Fibroblast of upper back skin (primary cell): ENCODE measurements at regions not wholly inside any gene's neighbourhood (a gene's known extent, or its start where the extent isn't known, plus 50 kb on each side); places are given as distances from the start of the nearest gene placed in this dataset.

ENCODE experiments used
- DNase-seq: peaks from one replicate; pipeline ENCODE4 v3.0.0-alpha.2; 2013

DNA sequence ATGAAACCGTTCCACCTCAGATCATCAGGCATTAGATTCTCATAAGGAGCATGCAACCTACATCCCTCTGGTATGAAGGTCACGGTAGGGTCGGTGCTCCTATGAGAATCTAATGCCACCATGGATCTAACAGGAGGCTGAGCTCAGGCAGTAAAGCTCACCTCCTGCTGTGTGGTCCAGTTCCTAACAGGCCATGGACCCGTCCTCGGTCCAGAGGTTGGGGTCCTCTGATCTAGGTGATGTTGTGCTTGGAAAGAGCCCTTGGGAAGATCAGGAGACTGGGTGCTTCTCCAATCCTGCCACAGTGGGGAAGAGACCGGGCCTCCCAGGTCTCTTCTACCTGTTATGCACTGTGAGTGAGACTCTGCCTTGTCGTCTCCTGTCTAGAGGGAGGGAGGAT, 104.6 kb downstream of the ACKR3 start:
- DNase-seq, result no peak

DNA sequence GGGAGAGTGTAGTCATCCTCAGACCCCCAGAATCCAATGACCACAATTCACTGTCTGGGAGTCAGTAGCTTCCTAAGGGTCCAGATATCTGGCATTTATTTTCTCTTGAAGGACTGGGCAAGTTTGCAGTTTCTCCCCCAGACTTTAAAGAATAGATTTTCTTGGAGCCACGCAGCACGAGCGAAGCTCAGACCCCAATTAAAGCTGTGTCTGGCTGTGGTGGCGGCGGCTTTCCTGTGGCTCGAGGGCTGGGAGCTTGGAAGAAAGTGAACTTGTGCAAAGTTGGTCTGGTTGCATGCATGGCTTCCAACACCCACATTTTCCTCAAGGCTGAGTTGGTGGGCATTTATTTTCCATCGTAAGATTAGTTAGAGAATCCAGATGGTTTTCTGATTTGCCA, 105.0 kb downstream of the ACKR3 start:
- no peak for DNase-seq

- DNase-seq, result peak; percentile 79
Measured at GRCh38 chr2:236675051-236675450, 105.4 kb downstream of the ACKR3 start.

DNA sequence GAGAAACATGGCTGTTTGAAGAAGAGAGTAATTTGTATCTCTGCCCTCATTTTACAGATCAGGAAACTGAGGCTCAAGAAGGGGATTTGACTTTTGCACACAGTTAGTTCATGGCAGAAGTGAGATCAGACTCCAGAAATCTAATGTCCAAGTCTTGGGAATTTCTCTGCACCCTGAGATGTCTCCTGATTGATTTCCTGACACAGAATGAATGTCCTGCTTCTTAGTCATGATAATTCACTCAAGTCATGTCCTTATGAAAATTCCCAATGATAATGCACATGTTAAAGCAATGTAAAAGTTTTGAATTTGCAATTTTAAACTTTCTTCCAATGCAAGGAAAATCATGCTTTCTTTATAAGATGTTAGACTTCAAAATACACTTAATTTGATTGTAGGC, 105.9 kb downstream of the ACKR3 start:
- DNase-seq, result no peak

DNA sequence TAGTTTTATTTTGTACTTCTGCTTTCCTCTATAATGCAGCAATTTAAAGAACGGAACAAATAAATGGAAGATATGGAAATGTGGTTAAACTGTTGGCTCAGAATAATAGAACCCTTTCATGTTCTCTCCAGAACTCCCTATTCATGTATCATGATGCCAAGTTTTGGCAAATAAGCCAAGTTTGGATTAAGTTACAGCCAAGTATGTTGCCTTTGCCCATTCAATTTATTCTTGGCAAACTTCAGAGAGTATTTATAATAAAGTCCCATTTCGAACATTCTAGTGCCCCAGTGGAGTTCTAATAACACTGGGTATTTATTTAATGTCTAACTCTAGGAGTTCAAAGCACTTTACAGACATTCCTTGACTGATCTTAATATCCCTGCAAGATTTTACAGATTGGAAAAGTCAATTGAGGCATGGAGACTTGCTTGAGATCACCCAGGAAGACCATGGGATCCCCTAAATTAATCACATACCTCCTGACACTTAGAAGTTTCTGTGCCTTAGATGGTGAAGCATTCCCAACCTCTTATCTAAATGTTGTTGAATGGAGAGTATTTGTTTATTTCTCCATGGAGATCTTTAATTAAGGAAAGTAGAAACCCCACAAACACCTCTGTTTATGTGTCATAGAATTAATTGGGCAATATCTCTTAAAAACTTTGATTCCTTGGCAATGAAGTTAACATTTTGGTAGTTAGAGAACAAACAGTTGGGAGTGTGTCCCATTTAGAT, 106.7 kb downstream of the ACKR3 start:
- DNase-seq, result no peak

DNA sequence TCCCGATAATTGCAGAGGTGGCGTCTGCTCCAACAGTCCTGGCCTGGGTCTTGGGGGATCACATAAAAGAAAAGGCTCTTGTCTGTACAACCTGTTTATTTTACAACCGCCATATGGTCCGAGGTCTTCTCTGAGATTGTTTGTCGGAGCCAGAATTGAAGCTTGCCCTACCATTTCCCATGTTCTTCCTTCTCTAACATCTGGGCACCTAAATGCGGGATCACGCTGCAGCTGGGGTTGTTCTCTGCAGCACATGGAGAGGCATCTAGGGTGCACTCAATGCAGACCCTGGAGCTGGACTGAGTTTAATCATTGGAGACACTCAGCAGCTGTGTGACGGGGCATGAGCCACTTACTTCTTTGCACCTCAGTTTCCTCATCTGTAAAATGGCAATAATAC, 107.7 kb downstream of the ACKR3 start:
- DNase-seq, result no peak

DNA sequence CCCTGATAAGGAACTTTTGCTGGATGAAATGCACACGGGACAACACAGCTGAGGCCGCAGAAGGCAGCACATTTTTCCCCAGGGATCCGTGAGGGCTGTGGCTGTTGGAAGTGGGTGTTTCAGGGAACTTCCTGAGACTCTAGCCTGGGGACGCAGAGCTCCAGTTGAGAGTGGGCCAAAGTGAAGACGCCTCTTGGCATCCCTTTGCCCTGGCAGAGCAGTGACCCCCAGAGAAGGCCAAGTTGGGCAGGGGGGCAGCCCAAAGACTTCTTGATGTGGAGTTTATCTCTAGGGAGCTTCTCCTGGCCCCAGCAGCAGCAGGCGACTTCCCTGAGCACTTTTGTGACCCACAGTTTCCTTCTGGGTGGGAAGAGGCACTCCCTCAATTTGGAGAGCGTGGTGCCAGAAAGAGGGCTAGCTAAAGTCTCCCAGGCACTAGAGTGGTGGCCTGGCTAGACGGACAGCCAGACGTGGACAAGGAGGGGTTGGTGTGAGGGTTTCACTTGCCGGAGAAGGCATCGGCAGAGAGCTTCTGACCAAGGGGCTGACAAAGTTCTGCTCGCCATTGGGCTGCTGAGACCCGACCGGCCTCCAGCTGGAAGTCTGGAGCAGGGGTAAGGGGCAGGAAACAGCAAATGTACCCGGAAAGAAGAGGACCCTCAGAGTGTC, 108.8 kb downstream of the ACKR3 start:
- DNase-seq, result no peak

- DNase-seq, result peak; percentile 91
Measured at GRCh38 chr2:236679884-236680860, 110.5 kb downstream of the ACKR3 start.

- DNase-seq, result no peak
Measured at GRCh38 chr2:236682651-236683422, 113.2 kb downstream of the ACKR3 start.

DNA sequence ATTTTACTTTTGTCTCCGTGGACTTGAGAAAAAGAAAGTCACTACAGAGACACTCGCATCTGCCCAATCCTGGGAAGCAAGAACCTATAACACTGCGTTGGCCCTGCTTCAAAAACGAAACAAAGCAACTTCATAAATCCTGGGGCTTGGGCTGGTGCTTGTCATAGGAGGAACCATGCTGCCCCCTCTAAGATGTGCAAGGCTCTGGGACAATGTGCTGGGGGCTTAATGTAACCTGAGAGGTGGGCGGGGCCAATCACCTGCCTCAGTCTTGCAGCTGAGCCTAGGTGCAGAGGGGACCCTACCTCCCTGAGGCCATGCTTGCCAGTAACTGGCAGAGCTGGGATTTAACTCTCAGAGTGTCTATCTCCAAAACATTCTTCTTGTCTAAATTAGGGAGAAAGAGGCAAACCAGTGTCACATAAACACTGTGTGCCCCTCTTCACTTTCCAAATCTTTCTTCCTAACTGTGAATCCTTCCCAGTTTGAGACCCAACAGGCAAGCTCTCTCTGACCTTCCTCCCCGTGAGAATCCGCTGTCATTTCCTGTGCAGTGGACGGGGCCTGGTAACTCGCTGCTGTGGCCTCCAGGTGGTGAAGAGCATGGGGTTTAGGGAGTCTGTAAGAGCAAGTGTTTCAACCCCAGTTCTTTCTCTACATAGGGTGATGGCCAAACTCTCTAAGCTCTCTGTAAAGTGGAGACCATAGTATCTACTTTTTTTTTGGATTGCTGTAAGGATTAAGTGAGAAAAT, 115.1 kb downstream of the ACKR3 start:
- DNase-seq, result no peak

GRCh38 chr2:236685361-236685760, 115.7 kb downstream of the ACKR3 start:
- no peak for DNase-seq

- no peak for DNase-seq
Measured at GRCh38 chr2:236685979-236686520, 116.4 kb downstream of the ACKR3 start.

GRCh38 chr2:236686561-236686960, 116.9 kb downstream of the ACKR3 start:
- no peak for DNase-seq

- no peak for DNase-seq
Measured at GRCh38 chr2:236687296-236687965, 117.8 kb downstream of the ACKR3 start.

- no peak for DNase-seq
Measured at GRCh38 chr2:236688157-236688556, 118.5 kb downstream of the ACKR3 start.

DNA sequence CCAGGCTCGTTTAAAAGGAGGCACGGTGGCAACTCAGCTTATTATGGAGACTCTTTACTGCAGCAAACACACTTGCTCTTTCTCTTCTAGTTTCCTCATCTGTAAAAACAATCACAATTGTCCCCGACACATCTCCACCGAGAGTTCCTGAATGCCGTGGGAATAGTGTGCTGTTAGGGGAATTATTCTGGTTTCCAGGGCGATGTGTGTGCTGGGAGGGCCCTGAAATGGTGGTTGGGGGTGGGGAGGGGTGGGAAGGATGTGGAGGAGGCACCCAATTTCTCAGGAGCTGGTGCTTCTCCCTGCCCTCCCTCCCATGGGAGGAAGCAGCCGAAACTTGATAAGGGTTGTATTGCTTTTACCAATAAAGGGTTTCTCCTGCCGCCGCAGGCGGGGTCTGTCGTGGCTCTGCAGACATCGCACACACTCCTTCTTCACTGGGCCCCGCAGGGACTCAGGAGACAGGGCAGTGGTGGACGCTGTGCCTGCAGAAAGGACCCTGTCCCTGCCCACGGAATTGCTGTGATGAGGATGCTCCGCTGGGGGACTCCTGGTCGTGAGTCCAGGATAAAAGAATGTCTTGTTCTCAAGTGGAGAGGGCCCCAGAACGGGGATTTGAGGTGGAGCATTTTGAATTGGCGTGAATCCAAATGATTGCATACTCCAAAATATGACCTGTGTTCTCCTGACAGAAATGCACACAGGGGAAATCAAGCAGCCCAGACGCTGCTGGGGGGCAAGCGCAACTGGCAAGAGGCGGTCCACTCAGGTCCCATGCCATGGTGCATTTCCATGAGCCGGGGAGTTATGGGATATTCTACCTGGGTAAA, 119.2 kb downstream of the ACKR3 start:
- no peak for DNase-seq

GRCh38 chr2:236689393-236689700, 119.7 kb downstream of the ACKR3 start:
- DNase-seq, result no peak

- no peak for DNase-seq
Measured at GRCh38 chr2:236689981-236690380, 120.4 kb downstream of the ACKR3 start.

- no peak for DNase-seq
Measured at GRCh38 chr2:236690726-236691125, 121.1 kb downstream of the ACKR3 start.

- DNase-seq, result no peak
Measured at GRCh38 chr2:236691799-236692167, 122.2 kb downstream of the ACKR3 start.
